SU-DHL-6 (cell line): ENCODE measurements at regions not wholly inside any gene's neighbourhood (a gene's known extent, or its start where the extent isn't known, plus 50 kb on each side); places are given as distances from the start of the nearest gene placed in this dataset.
A peak's percentile ranks its signal among the peaks of the same experiment; 100 is the strongest.
"Not testable (repeated sequence)": the region's sequence is repeated elsewhere in the genome, so short reads cannot be mapped to it uniquely, and the experiment has no call there.

Source experiments
- H2AFZ ChIP-seq: fragments of 200-600 bp; sonication (generic); 2 replicates; pipeline ENCODE4 v1.6.1; 2014; ENCODE audit warnings: low read depth, mild to moderate bottlenecking, moderate library complexity, mixed read lengths, antibody characterized with exemption, low read length; ENCODE audit not compliant: severe bottlenecking
- H3F3A ChIP-seq: fragments of 200-600 bp; shearing (Covaris generic); 2 replicates; pipeline ENCODE4 v1.6.0; 2016; ENCODE audit warnings: antibody characterized with exemption, mild to moderate bottlenecking; ENCODE audit not compliant: insufficient read depth
- H3K27ac ChIP-seq: fragments of 200-600 bp; sonication (generic); 2 replicates; pipeline ENCODE4 v1.5.1; 2016; ENCODE audit warnings: low read depth, mild to moderate bottlenecking, low read length, moderate library complexity, mixed read lengths
- H3K27me3 ChIP-seq: fragments of 200-600 bp; sonication (generic), shearing (Covaris generic); 2 replicates; pipeline ENCODE4 v1.6.0; 2014; ENCODE audit warnings: mild to moderate bottlenecking, low read length
- H3K36me3 ChIP-seq: fragments of 200-600 bp; sonication (generic); 2 replicates; pipeline ENCODE4 v1.6.1; 2014; ENCODE audit warnings: mild to moderate bottlenecking, low read length, mixed read lengths
- H3K4me2 ChIP-seq: fragments of 300-600, 200-600 bp; shearing (Covaris generic), sonication (generic); 2 replicates; pipeline ENCODE4 v1.6.0; 2014; ENCODE audit warnings: low read length, low read depth, mild to moderate bottlenecking; ENCODE audit not compliant: poor library complexity, severe bottlenecking
- H3K4me3 ChIP-seq: fragments of 200-600 bp; sonication (generic); 2 replicates; pipeline ENCODE4 v1.5.1; 2014; ENCODE audit warnings: antibody characterized with exemption, low read length, mild to moderate bottlenecking, mixed read lengths; ENCODE audit not compliant: insufficient read depth, poor library complexity, severe bottlenecking
- H3K79me2 ChIP-seq: fragments of 200-600 bp; sonication (generic); 2 replicates; pipeline ENCODE4 v1.6.1; 2014; ENCODE audit warnings: mild to moderate bottlenecking, low read length, moderate library complexity; ENCODE audit not compliant: insufficient read depth
- H3K9ac ChIP-seq: fragments of 200-600 bp; sonication (generic); 2 replicates; pipeline ENCODE4 v1.7.0; 2014; ENCODE audit warnings: mild to moderate bottlenecking, low read length
- H3K9me2 ChIP-seq: fragments of 200-600 bp; sonication (generic); replicated peaks from 2 replicates; pipeline ENCODE4 v1.6.1; 2014; ENCODE audit warnings: low read length; ENCODE audit not compliant: insufficient read depth
- H3K9me3 ChIP-seq: fragments of 200-600 bp; sonication (generic); 2 replicates; pipeline ENCODE4 v1.6.1; 2014; ENCODE audit warnings: low read length, mixed read lengths; ENCODE audit not compliant: insufficient read depth
- H4K20me1 ChIP-seq: fragments of 200-600 bp; sonication (generic); 2 replicates; pipeline ENCODE4 v1.6.1; 2014; ENCODE audit warnings: low read depth, mild to moderate bottlenecking, antibody characterized with exemption, low read length, moderate library complexity, mixed read lengths

DNA sequence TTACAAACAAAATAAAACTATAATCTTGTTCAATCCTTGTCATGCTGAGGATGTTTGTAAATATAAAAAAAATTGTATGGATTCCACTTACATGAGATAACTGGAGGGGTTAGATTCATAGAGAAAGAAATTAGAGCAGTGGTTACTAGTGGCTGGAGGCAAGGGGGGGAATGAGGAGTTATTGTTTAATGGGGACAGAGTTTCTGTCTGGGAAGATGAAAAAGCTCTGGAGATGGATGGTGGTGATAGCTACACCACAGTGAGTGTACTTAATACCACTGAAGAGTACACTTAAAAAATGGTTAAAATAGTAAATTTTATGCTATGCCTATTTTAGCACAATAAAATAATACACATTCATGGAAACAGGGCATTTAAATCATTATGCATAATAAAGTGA lies 247.5 kb upstream of the PLGLB2 start:
- not testable (repeated sequence) for H3K36me3 ChIP-seq, H3K27me3 ChIP-seq, H3K79me2 ChIP-seq, H3K9me2 ChIP-seq, H4K20me1 ChIP-seq, H3K4me3 ChIP-seq, H3K9me3 ChIP-seq, H3F3A ChIP-seq, H2AFZ ChIP-seq
- Histone ChIP-seq H3K27ac (peak overlapping the region; percentile 93), H3K9ac (peak overlapping the region; percentile 52), H3K4me2 (peak overlapping the region; percentile 57)

DNA sequence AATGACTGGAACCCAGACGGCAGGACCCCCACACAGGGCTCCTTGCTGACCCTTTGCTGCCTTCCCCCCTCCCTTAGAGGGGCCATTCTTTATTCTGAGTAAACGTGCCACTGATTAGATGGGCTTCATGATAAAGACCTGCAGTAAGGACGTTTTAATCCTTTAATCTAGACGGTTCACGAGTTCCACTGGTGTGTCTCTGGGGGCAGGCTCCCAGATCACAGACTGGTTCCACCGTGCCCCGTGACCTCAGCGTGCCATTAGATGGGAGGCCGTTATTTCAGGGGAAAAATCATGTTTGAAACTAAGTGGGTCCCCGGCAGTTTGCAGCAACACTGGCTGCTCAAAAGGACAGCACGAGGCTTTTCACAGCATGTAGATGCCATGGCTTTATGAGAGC lies 246.9 kb upstream of the PLGLB2 start:
- not testable (repeated sequence) for H3K27me3 ChIP-seq, H2AFZ ChIP-seq, H3K9me3 ChIP-seq, H3K4me3 ChIP-seq, H3K36me3 ChIP-seq, H3K79me2 ChIP-seq, H4K20me1 ChIP-seq, H3K9me2 ChIP-seq, H3F3A ChIP-seq
- Histone ChIP-seq H3K4me2 (peak overlapping the region; percentile 57), H3K9ac (peak overlapping the region; percentile 52), H3K27ac (peak overlapping the region; percentile 93)

DNA sequence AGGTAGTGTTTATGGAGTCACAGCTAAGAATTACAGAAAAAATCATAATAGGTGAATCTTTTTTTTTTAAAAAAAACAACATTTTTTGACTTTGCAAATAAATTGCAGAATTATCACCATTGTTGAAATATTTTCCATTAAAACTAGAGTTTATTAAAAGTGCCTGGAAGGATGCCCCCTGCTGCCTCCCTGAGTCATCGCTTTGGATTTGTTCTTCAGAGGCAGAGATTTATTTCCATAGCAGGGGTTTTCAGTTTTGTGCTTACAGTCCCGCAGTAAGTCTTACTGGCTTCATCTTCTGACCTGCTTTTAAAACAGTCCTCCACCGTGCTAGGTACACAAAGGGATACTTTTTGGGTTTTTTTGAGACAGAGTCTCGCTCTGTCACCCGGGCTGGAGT lies 244.9 kb upstream of the PLGLB2 start:
- H3K4me2 ChIP-seq, result peak overlapping the region; percentile 17
- H3K79me2 ChIP-seq, H2AFZ ChIP-seq, H3K36me3 ChIP-seq, H4K20me1 ChIP-seq, H3K9me3 ChIP-seq, H3K9me2 ChIP-seq, H3K27me3 ChIP-seq, H3F3A ChIP-seq, H3K4me3 ChIP-seq, H3K9ac ChIP-seq: not testable (repeated sequence)
- peak overlapping the region; percentile 63 for H3K27ac ChIP-seq

DNA sequence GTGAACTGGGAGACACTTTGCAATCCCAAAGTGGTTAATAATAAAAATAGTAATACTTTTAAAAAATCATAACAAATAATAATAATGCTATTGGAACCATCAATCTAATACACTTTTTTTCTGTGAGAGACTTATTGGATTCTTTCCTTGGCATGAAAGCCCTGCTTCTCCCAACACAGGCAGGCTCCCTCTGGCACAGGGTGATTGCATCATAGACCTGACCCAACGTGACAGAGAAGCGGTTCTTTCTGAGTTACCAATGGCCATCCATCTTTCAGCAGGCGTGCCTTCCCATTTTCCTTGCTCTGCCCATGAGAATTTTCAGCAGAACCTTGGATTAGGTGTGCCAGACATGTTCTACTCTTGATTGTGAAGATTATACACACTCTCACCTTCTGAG lies 242.6 kb upstream of the PLGLB2 start:
- not testable (repeated sequence) for H3K4me3 ChIP-seq, H3K79me2 ChIP-seq, H3K27me3 ChIP-seq, H2AFZ ChIP-seq, H3K4me2 ChIP-seq, H3K9me3 ChIP-seq, H4K20me1 ChIP-seq, H3K9ac ChIP-seq, H3K36me3 ChIP-seq, H3K9me2 ChIP-seq
- Histone ChIP-seq H3K27ac (peak overlapping the region; percentile 73), H3F3A (peaks cover 11% of the 10 kb centered on the region; the same call in 1 of the 2 replicates)

DNA sequence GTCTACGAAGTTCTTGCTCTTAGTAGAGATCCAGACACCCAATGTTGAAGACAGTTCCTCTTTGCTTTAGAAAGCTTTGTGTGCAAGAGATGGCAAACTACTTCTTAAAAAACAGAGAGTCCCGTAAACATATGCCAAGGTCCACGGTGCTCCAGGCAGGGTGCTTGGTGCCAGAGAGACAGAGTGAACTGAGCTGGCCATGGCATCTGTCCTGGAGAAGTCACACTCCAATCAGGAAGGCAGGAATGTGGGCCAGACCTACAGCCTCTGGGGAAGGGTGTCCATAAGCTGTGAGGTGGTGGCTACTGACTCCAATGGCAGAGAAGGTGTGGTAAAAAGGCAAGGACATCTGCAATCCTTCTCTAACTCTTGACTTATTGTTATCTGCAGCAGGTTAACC lies 242.0 kb upstream of the PLGLB2 start:
- H3K9me2 ChIP-seq, H3K4me2 ChIP-seq, H3K36me3 ChIP-seq, H3K9me3 ChIP-seq, H3K9ac ChIP-seq, H3K79me2 ChIP-seq, H3K27me3 ChIP-seq, H3K4me3 ChIP-seq, H4K20me1 ChIP-seq, H2AFZ ChIP-seq: not testable (repeated sequence)
- Histone ChIP-seq H3F3A (peaks cover 11% of the 10 kb centered on the region; the same call in 1 of the 2 replicates), H3K27ac (peak overlapping the region; percentile 69)

DNA sequence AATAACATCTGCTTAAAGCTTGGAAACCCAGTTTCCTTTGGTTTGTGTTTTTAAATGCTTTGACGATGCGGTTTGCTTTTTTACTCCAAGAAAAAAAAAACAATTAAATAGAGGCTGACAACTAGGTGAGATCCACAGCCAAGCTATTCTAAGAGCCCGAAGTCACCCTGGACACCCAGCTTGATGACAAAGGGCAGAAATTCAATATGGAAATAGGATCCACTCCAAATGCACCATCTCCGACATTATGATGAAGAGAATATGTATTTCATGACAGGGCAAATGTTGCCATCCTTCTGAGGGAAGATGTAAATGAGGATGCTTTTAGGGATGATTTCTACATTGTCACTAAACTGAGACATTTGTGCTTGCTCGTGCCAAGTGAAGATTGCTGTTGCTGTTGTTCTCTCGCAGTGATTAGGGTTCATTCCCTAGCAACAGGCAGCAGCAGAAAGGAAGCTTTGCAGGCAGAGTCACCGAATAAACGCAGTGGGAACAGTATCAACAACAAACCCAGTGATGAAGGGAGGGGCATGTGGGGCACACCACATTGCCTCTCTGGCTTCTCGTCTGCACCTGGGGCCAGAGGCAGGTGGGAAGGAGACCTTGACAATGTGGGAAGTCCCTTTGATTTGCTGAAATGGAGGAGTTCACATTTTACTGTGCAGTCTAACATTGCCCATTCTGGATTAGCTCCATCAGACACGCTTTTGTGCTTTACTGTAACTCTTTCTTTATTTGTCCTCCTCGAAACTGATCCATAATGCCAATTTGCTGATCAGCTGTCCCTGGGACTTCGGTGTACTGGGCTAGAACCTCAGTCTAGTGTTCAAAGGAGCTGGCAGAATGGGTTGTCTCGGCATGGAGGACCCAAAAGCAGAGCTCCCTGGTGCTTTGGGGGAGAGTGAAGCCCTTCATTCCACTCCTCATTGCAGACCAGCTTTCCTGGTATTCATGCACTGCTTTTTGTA lies 240.2 kb upstream of the PLGLB2 start:
- not testable (repeated sequence) for H2AFZ ChIP-seq

DNA sequence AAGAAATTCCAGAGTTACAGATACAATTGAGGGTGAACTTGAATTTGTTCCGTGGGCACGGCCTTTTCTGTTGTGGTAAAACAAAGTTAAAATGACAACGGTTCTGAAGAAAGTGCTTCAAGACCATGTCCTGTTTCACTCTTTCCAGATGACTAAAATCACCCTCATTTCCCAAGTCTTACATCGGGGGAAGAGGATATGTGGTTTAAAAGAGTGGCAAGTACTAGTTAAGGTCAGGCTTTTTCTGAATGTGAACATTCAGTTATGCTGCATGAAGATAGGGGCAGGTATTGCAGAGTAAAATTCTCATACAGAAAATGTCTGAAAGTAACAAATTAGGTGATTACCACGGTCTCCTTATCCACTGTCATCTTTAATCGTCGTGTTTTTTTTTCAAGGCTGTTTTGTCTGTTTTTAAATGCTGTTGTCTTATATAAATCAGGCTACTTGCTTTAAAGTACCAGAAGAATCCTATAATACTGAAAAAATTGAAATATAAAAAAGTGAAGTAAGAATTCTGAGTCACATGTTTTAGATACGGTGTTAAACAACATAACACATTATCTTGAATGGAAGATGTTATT lies 236.6 kb upstream of the PLGLB2 start:
- not testable (repeated sequence) for H3K9me3 ChIP-seq, H3K27me3 ChIP-seq, H2AFZ ChIP-seq, H4K20me1 ChIP-seq, H3K36me3 ChIP-seq, H3K9ac ChIP-seq, H3K4me3 ChIP-seq, H3K79me2 ChIP-seq, H3K9me2 ChIP-seq
- H3K4me2 ChIP-seq, result peak overlapping the region; percentile 35
- H3F3A ChIP-seq, result peaks cover 14% of the 10 kb centered on the region; the same call in 1 of the 2 replicates
- peak overlapping the region; percentile 96 for H3K27ac ChIP-seq

More for the DNA sequence above, 240.2 kb upstream of the PLGLB2 start:
- not testable (repeated sequence) for H3K9me2 ChIP-seq, H3K79me2 ChIP-seq, H3K36me3 ChIP-seq, H3K4me3 ChIP-seq, H3K27me3 ChIP-seq, H4K20me1 ChIP-seq, H3K9me3 ChIP-seq
- H3F3A ChIP-seq, result peaks cover 11% of the 10 kb centered on the region; the same call in 1 of the 2 replicates
- H3K9ac ChIP-seq, result peak overlapping the region; percentile 54
- H3K27ac ChIP-seq, result peak overlapping the region; percentile 94
- peak overlapping the region; percentile 50 for H3K4me2 ChIP-seq
